Thoracic aorta (tissue), 2 donors: ENCODE measurements at regions not wholly inside any gene's neighbourhood (a gene's known extent, or its start where the extent isn't known, plus 50 kb on each side); places are given as distances from the start of the nearest gene placed in this dataset.

Experiments used
- ATAC-seq: fragments of 150-250 bp; one replicate; pipeline ENCODE4 v1.8.0; 2017; ENCODE audit warnings: low read depth; ENCODE audit not compliant: insufficient number of reproducible peaks, low FRiP score
- DNase-seq: peaks from one replicate; pipeline ENCODE4 v3.0.0-alpha.2; 2020; ENCODE audit warnings: low spot score
- H3K27ac ChIP-seq, 2 donors: fragments of 200-600 bp; sonication (generic); 1 replicate in 1 of 2; 2 replicates in 1 of 2; pipeline ENCODE4 v1.5.1; 2016; ENCODE audit warnings: mild to moderate bottlenecking in 2 of 2, moderate library complexity in 2 of 2
- H3K27me3 ChIP-seq: fragments of 200-600 bp; sonication (generic); replicated peaks from 2 replicates; pipeline ENCODE4 v1.6.0; 2016; ENCODE audit warnings: mild to moderate bottlenecking; ENCODE audit not compliant: insufficient read depth
- H3K36me3 ChIP-seq: fragments of 200-600 bp; sonication (generic); one replicate; pipeline ENCODE4 v1.5.1; 2016
- H3K4me1 ChIP-seq, 2 donors: fragments of 200-600 bp; sonication (generic); 1 replicate in 1 of 2; 2 replicates in 1 of 2; pipeline versions ENCODE4 v1.5.1 to v1.6.0; 2016; ENCODE audit warnings: low read depth in 2 of 2, mild to moderate bottlenecking in 1 of 2; ENCODE audit not compliant: control insufficient read depth in 1 of 2
- H3K4me3 ChIP-seq: fragments of 200-600 bp; sonication (generic); 2 replicates; pipeline ENCODE4 v1.5.1; 2016; ENCODE audit warnings: mild to moderate bottlenecking
- H3K9me3 ChIP-seq: fragments of 200-600 bp; sonication (generic); 2 replicates; pipeline ENCODE4 v1.5.1; 2016
- TF ChIP-seq, protein P1 (sequence below): fragments of 200-600 bp; sonication (generic); IDR thresholded peaks from one replicate; pipeline ENCODE4 v1.5.1; 2019; ENCODE audit warnings: antibody characterized with exemption

DNA sequence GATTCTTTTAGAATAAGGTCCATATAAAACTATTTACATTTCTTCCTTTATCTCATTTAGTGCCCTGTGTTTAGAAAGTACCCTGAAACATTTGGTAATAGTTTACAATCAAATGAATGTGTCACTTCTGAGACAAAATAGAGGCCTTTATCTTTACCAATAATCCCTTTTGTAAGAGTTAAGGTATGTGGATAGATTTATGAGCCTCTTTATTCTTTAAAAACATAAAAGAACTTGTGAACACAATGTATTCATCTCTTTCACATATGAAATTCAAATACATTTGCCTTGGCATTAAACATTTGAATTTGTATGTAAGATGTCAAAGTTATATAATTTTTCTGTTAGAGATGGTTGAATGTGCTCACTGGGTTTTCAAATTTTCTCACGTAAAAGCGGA, 180.5 kb upstream of the CWC22 start:
- no peaks in the 10 kb centered on the region for H3K36me3 ChIP-seq
- no peak overlapping the region for H3K27ac ChIP-seq
- DNase-seq (no peak), ATAC-seq (no peak)
- no peaks in the 10 kb centered on the region for H3K9me3 ChIP-seq
- no peaks in the 10 kb centered on the region for H3K27me3 ChIP-seq
- no peaks in the 10 kb centered on the region for H3K4me1 ChIP-seq
- TF ChIP-seq, protein P1, sequence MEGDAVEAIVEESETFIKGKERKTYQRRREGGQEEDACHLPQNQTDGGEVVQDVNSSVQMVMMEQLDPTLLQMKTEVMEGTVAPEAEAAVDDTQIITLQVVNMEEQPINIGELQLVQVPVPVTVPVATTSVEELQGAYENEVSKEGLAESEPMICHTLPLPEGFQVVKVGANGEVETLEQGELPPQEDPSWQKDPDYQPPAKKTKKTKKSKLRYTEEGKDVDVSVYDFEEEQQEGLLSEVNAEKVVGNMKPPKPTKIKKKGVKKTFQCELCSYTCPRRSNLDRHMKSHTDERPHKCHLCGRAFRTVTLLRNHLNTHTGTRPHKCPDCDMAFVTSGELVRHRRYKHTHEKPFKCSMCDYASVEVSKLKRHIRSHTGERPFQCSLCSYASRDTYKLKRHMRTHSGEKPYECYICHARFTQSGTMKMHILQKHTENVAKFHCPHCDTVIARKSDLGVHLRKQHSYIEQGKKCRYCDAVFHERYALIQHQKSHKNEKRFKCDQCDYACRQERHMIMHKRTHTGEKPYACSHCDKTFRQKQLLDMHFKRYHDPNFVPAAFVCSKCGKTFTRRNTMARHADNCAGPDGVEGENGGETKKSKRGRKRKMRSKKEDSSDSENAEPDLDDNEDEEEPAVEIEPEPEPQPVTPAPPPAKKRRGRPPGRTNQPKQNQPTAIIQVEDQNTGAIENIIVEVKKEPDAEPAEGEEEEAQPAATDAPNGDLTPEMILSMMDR = no peak
- no peak overlapping the region for H3K4me3 ChIP-seq

DNA sequence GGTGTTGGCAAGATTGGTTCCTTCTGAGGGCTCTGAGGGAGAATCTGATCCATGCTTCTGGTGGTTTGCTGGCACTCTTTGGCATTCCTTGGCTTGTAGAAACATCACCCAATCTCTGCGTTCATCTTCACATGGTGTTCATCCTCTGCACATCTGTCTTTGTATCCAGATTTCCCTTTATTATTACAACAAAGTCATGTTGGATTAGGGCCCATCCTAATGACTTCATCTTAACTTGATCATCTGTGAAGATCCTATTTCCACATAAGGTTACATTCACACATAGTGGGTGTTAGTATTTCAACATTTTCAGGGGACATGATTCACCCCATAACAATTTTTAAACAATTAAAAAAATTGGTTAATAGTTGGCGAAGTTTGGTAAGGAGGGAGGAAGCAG, 177.4 kb upstream of the CWC22 start:
- no peak for DNase-seq
- H3K27ac ChIP-seq = no peak overlapping the region
- no peak for ATAC-seq
- H3K9me3 ChIP-seq = no peaks in the 10 kb centered on the region
- no peaks in the 10 kb centered on the region for H3K36me3 ChIP-seq
- H3K4me3 ChIP-seq = no peak overlapping the region
- no peaks in the 10 kb centered on the region for H3K27me3 ChIP-seq
- H3K4me1 ChIP-seq = no peaks in the 10 kb centered on the region
- TF ChIP-seq, protein P1 = no peak

DNA sequence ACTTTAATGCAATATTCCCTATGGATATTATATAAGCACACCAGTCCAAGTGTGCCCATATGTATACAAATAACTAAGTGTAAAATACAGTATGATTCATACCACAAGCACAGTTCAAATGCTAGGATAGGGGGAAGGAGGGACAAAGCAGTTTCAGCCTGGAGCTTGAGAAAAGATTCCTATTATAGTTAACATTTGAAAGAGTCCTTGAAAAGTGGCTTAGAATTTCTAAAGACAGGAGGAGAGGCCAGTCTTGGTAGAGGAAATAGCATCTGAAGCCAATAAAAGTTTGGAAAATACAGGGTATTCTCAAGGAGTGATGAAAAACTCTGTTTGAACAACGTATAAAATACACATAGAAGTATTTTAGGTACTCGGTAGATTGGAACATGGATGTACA, 173.4 kb upstream of the CWC22 start:
- H3K4me1 ChIP-seq = no peaks in the 10 kb centered on the region
- no peak for DNase-seq
- no peaks in the 10 kb centered on the region for H3K9me3 ChIP-seq
- no peak overlapping the region for H3K27ac ChIP-seq
- H3K27me3 ChIP-seq = no peaks in the 10 kb centered on the region
- no peak overlapping the region for H3K4me3 ChIP-seq
- H3K36me3 ChIP-seq = no peaks in the 10 kb centered on the region
- ATAC-seq = no peak
- TF ChIP-seq, protein P1 = no peak

DNA sequence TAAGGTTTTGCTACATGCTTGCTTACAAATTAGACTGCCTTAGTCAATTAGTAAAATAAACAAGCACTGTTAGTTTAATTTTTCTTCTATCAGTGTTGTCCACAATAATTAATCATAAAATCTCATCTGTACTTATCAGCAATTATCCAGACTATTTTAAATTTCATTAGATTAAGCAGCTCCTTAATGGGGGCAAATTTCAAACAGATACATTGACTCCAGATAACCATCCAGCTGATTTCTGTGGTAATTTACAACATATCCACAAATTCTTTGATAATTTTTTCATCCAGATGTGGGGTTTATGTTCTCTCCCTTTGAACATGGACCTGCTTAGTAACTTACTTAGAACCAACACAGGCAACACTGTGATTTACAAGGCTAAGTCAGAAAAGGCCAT, 170.4 kb upstream of the CWC22 start:
- H3K36me3 ChIP-seq = no peaks in the 10 kb centered on the region
- H3K4me1 ChIP-seq = no peaks in the 10 kb centered on the region
- H3K27me3 ChIP-seq = no peaks in the 10 kb centered on the region
- no peaks in the 10 kb centered on the region for H3K9me3 ChIP-seq
- H3K4me3 ChIP-seq = no peak overlapping the region
- DNase-seq (no peak), ATAC-seq (no peak)
- TF ChIP-seq, protein P1 = no peak
- no peak overlapping the region for H3K27ac ChIP-seq

DNA sequence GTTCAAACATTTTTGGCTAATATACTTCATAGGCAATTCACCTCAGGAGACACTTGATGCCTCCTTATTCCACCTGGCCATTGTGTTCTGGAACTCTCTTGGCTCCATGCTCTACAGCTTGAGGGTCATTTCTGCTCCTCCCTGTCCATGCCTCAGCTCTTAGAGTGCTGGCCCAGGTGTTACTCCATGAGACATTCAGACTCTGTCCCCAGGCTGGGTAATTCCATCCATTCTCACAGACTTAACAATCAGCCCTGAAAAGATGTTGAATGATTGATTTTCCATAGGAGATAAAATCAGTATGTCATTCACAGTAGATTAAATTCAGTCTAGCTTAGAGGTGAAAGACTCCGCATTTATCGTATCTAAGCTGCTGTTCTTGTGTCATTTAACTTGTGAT, 168.6 kb upstream of the CWC22 start:
- Histone ChIP-seq H3K9me3 (no peaks in the 10 kb centered on the region), H3K4me3 (no peak overlapping the region), H3K36me3 (no peaks in the 10 kb centered on the region), H3K27ac (no peak overlapping the region), H3K27me3 (no peaks in the 10 kb centered on the region), H3K4me1 (no peaks in the 10 kb centered on the region)
- DNase-seq = no peak
- ATAC-seq = no peak
- TF ChIP-seq, protein P1 = no peak
